Stimulated activated CD8-positive, alpha-beta memory T cell treated with anti-CD3 and anti-CD28 coated beads, Interleukin-2, amount 100 ng/mL, for 1 hour (primary cell): ENCODE measurements at regions not wholly inside any gene's neighbourhood (a gene's known extent, or its start where the extent isn't known, plus 50 kb on each side); places are given as distances from the start of the nearest gene placed in this dataset.
"Not testable (repeated sequence)": the region's sequence is repeated elsewhere in the genome, so short reads cannot be mapped to it uniquely, and the experiment has no call there.

Experiments
- DNase-seq, 2 donors: peaks; one replicate each; pipeline ENCODE4 v3.0.0-alpha.2; 2020; ENCODE audit warnings: low read depth in 2 of 2

GRCh38 chr13:74248477-74248876, 114.3 kb upstream of the KLF12 start:
- no peak for DNase-seq

- DNase-seq, result peak; percentile 14 to 28
Observed at GRCh38 chr13:74246487-74246886, 112.3 kb upstream of the KLF12 start.

- no peak for DNase-seq
Observed at GRCh38 chr13:74243637-74244526, 109.7 kb upstream of the KLF12 start.

DNA sequence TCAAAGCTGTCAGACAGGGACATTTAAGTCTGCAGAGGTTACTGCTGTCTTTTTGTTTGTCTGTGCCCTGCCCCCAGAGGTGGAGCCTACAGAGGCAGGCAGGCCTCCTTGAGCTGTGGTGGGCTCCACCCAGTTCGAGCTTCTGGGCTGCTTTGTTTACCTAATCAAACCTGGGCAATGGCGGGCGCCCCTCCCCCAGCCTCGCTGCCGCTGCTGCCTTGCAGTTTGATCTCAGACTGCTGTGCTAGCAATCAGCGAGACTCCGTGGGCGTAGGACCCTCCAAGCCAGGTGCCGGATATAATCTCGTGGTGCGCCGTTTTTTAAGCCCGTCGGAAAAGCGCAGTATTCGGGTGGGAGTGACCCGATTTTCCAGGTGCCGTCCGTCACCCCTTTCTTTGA, 107.1 kb upstream of the KLF12 start:
- not testable (repeated sequence) for DNase-seq

GRCh38 chr13:74230984-74231501, 96.8 kb upstream of the KLF12 start:
- no peak for DNase-seq

- no peak for DNase-seq
Observed at GRCh38 chr13:74229242-74229641, 95.0 kb upstream of the KLF12 start.

- DNase-seq, result no peak
Observed at GRCh38 chr13:74227476-74228158, 93.4 kb upstream of the KLF12 start.

DNA sequence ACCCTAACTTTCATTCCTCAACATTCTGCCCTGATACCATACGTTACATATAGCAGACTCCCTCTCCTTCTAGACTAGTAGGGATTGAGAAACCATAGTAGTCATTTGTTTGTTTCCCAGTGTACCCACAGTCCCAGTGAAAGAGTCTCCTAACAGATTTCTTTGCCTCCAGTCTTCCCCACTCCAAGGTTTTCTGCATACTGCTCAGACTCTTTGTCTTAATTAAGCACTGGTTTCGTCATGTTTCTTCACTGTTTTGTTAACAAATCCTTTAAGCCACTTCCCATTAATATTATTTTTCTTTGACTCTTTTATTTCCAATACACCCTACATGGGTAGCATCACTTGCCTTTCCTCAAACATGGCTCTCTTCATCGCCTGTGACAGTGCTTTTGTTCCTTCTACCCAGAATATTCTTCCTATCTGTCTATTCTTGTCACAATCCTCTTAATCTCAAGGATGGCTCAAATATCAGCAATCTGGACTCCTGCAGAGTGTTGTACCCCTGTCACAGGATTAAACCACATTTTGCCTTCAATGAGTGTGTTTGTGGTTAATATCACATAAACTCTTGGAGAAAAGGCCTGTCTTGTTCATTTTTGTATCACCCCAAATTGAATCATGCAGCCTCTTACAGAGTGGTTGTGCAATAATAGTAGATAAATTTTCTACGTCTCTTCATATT, 92.7 kb upstream of the KLF12 start:
- no peak for DNase-seq

- no peak for DNase-seq
Observed at GRCh38 chr13:74221752-74222151, 87.5 kb upstream of the KLF12 start.

- DNase-seq, result no peak
Observed at GRCh38 chr13:74219566-74219965, 85.4 kb upstream of the KLF12 start.

DNA sequence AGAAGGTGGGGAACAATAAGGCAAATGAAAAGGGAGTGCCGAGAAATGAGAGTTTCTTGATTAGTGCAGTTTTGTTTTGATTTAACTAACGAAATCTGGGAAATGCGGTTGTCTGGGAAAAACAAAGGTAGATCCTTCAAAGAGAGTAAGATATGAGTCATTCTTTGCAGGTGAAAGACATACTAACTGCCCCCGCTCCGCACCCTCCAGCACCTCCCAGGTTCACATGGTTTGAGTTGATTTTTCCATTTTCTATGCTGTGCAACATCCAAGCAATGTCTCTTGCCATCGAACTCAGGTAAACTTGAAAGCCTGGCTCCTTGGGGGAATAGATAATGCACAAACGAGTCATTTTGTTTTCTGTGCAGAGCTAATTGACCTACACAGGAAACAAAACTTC, 84.1 kb upstream of the KLF12 start:
- DNase-seq, result no peak

DNA sequence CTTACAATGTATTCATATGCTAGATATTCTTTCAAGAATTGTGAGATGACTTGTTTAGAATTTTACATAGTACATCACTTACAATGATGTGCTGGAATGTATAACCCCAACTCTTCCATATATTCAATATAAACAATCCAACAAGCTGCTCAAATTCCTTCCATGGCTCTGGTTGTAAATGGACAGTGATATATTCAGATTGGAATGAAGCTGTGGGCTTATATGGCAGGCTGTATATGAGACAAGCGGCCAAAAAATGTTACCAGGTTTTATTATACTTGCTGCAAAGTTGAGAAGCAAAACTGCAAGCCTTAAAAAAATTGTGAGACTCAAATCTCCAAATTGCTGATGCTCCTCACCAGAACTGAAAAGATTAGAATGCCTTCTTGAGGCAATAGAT, 83.6 kb upstream of the KLF12 start:
- DNase-seq, result no peak

- no peak for DNase-seq
Observed at GRCh38 chr13:74215420-74215819, 81.2 kb upstream of the KLF12 start.

- DNase-seq, result no peak
Observed at GRCh38 chr13:74214321-74214720, 80.1 kb upstream of the KLF12 start.

DNA sequence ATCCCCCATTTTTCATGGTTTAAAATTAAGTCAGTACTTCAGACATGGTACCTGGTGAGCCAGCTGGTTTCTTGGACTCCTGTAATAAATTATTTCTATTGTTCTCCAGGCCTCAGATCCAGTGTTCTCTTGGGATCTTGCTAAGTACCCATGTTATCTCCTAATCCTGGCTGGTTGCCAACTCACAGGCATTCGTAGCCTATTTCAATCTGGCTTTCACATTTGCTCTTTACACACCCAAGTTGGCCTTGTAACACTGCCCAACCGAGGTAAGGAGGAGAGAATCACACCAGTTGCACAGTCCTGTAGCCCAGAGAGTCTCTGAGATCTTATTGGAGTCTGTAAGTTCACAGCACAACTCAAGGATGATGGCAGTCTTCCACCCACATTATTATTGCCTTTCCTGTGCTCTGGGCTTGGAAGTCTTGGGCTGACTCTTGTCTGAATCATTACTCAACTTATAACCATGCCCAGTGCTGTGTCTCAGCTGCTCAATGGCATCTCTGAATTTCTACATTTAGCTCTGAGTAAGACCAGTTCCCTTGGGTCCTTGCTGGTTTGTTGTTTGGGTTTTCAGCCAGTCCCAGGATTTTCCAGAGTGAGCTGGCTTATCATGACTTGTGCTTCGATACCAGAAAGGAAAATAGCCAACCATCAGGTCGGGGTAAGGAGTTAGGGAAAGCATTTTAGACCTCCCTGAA, 76.6 kb upstream of the KLF12 start:
- DNase-seq, result no peak

DNA sequence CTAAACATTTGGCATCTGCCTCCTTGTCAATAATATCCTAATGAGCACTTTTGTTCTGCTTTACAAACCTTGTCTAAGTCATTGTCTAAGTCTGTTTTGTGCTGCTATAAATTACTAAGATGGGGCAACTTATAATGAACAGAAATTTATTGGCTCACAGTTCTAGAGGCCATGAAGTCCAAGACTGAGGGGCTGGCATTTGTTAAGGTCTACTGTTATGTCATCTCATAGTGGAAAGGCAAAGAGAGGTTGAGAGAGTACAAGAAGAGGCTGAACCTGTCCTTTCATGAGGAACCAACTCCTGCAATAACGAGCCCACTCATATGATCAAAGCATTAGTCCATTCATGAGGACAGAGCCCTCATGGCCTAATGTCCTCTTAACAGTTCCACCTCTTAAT, 72.7 kb upstream of the KLF12 start:
- DNase-seq, result no peak

DNA sequence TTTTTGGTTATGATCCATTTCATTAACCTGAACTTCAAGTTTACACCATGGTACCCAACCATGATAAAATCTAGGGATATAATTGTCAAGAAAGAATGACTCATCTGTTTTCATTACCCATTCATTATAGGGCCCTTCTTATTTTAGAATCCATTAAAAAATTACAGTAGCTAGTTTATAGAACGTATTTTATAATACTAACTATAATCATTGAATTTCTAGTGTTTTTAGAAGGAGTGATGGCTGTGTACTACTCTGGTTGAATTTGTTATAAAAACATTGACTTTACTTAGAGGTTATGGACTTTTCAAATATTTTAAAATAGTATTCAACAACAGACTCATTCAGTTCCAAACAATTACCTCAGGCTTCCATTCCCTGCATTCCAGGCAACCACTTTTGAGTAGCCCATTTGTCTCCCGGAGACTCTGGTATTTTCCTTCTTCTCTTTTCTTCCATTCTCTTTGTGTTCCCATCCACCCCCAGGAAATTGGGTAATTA, 71.9 kb upstream of the KLF12 start:
- DNase-seq, result no peak

DNA sequence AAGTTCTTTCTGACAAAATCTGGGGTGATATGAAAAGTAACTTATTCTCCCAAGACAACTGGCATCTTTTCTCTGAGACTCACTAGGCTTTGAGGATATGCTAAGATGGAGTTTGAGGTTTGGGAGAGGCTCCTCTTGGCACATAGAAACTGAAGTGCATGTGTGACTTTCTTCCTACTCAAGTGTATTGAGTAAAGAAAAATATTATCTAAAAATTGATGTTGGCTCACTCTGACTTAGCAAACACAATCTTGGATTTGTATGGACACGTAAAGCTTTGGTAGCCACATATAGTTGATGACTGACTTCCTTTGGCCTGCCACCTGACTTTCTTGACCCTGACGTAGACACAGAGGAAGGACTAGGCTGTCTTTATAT, 71.1 kb upstream of the KLF12 start:
- no peak for DNase-seq

GRCh38 chr13:74204602-74205312, 70.6 kb upstream of the KLF12 start:
- no peak for DNase-seq

- no peak for DNase-seq
Observed at GRCh38 chr13:74203576-74203975, 69.4 kb upstream of the KLF12 start.
